HFF-Myc (cell line): ENCODE measurements at regions not wholly inside any gene's neighbourhood (a gene's known extent, or its start where the extent isn't known, plus 50 kb on each side); places are given as distances from the start of the nearest gene placed in this dataset.

ENCODE experiments used
- DNase-seq: peaks from one replicate; pipeline ENCODE4 v3.0.0-alpha.2; 2011; ENCODE audit warnings: low read depth; ENCODE audit errors: extremely low read depth
- H3K4me3 ChIP-seq: replicated peaks from 2 replicates; pipeline ENCODE4 v1.5.1; 2011; ENCODE audit warnings: low read depth, mild to moderate bottlenecking, control low read depth, low read length
- CTCF ChIP-seq: IDR thresholded peaks from 2 replicates; pipeline ENCODE4 v1.5.1; 2012; ENCODE audit warnings: mild to moderate bottlenecking, low read depth, low read length, control low read depth; ENCODE audit errors: missing control alignments

- no peak for DNase-seq
- H3K4me3 ChIP-seq, result no peak overlapping the region
- no peak for TF ChIP-seq CTCF
Observed at GRCh38 chr6:14863902-14864850, 381.7 kb upstream of the JARID2 start.

- H3K4me3 ChIP-seq, result no peak overlapping the region
- TF ChIP-seq CTCF, result no peak
- DNase-seq, result no peak
Observed at GRCh38 chr6:14865531-14866100, 380.3 kb upstream of the JARID2 start.

GRCh38 chr6:14867802-14868201 lies 378.1 kb upstream of the JARID2 start:
- no peak for TF ChIP-seq CTCF
- H3K4me3 ChIP-seq, result no peak overlapping the region
- DNase-seq, result no peak

- H3K4me3 ChIP-seq, result no peak overlapping the region
- DNase-seq, result no peak
- no peak for TF ChIP-seq CTCF
Observed at GRCh38 chr6:14871221-14871620, 374.6 kb upstream of the JARID2 start.

- no peak for TF ChIP-seq CTCF
- H3K4me3 ChIP-seq, result no peak overlapping the region
- DNase-seq, result no peak
Observed at GRCh38 chr6:14873101-14873500, 372.8 kb upstream of the JARID2 start.

GRCh38 chr6:14873781-14874441 lies 372.0 kb upstream of the JARID2 start:
- H3K4me3 ChIP-seq, result no peak overlapping the region
- no peak for DNase-seq
- TF ChIP-seq CTCF, result no peak
